GM12874 (cell line): ENCODE measurements at regions not wholly inside any gene's neighbourhood (a gene's known extent, or its start where the extent isn't known, plus 50 kb on each side); places are given as distances from the start of the nearest gene placed in this dataset.

Experiments used
- TF ChIP-seq, protein P1 (sequence below): IDR thresholded peaks from 2 replicates; pipeline ENCODE4 v1.5.1; 2011; ENCODE audit warnings: low read depth, mild to moderate bottlenecking, control low read depth, low read length, moderate library complexity; ENCODE audit not compliant: insufficient read depth

GRCh38 chr13:105105471-105105870 is 1430.0 kb downstream of the EFNB2 start:
- TF ChIP-seq, protein P1, sequence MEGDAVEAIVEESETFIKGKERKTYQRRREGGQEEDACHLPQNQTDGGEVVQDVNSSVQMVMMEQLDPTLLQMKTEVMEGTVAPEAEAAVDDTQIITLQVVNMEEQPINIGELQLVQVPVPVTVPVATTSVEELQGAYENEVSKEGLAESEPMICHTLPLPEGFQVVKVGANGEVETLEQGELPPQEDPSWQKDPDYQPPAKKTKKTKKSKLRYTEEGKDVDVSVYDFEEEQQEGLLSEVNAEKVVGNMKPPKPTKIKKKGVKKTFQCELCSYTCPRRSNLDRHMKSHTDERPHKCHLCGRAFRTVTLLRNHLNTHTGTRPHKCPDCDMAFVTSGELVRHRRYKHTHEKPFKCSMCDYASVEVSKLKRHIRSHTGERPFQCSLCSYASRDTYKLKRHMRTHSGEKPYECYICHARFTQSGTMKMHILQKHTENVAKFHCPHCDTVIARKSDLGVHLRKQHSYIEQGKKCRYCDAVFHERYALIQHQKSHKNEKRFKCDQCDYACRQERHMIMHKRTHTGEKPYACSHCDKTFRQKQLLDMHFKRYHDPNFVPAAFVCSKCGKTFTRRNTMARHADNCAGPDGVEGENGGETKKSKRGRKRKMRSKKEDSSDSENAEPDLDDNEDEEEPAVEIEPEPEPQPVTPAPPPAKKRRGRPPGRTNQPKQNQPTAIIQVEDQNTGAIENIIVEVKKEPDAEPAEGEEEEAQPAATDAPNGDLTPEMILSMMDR = no peak

DNA sequence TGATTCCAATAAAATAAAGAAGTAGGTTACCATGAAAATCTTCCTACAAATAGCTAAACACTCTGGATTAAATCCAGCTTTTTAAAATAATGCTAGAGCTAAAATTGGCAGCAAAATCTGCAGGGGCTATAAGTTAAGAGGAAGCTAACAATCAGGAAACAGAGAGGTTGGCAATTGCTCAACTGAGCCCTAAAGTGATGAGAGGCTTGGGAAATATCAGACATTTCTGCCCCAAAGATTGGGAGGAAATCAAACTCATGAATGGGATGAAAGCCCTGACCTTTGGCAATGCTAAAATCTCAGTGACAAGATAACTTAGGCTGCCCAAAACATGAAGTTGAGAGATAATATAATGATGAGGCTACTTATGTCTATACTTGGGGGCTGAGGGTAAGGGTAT is 1437.9 kb downstream of the EFNB2 start:
- TF ChIP-seq, protein P1 = no peak

- TF ChIP-seq, protein P1 = no peak
Measured at GRCh38 chr13:105089858-105090643, 1445.4 kb downstream of the EFNB2 start.

DNA sequence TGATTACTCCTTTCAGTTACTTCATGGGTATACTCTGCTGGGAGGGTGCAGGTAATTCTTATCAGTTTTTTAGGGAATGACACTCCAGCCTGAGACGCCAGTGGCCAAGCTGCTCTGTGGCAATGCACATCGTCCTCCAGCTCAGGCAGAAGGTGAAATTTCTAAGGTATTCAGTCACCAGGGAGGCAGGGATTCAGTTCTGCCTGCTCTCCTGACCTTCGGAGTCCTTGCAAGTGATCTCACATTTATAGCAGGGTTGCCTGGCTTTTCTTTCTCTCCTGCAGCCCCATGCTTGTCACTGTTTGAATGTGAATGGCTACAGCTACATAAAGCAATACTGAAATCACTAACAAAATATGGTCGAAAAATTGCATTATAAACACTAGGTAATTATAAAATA is 1447.5 kb downstream of the EFNB2 start:
- TF ChIP-seq, protein P1 = no peak

GRCh38 chr13:105084931-105085330 is 1450.5 kb downstream of the EFNB2 start:
- TF ChIP-seq, protein P1 = no peak

- TF ChIP-seq, protein P1 = no peak
Measured at GRCh38 chr13:105083992-105084391, 1451.5 kb downstream of the EFNB2 start.

- TF ChIP-seq, protein P1 = no peak
Measured at GRCh38 chr13:105074755-105075154, 1460.7 kb downstream of the EFNB2 start.
